Heart left ventricle (tissue), 13 donors: ENCODE measurements at regions not wholly inside any gene's neighbourhood (a gene's known extent, or its start where the extent isn't known, plus 50 kb on each side); places are given as distances from the start of the nearest gene placed in this dataset.

Source experiments
- CTCF ChIP-seq, 12 donors: fragments of 200-600 bp; sonication (generic) in 4 of 12; IDR thresholded peaks; one replicate each; pipeline versions ENCODE4 v1.5.0 to v1.8.0; 2018 to 2022; ENCODE audit warnings: antibody characterized with exemption in 12 of 12, mild to moderate bottlenecking in 5 of 12
- POLR2A ChIP-seq, 2 donors: fragments of 450-650 bp; IDR thresholded peaks; one replicate each; pipeline ENCODE4 v1.6.1; 2017; ENCODE audit warnings: antibody characterized with exemption in 2 of 2, mild to moderate bottlenecking in 2 of 2, moderate library complexity in 2 of 2
- donor health status: ischemic (EF 13 %, LVEDD 7.1; RV severe dilation, severe dysfunction).
- donor health status: DM: no; HTN: yes; CAD: no.
- donor health status: DM: no; HTN: no; CAD: no.
- donor health status: ischemic (EF 25% LVEDD 6.9; RV normal size, moderate dysfunction).
- donor health status: ischemic (EF 25% LVEDD 5.7; RV mildly dilated, moderate dysfunction).
- donor health status: ischemic (EF 35%, LVEDD 5.7; RV mildly dilated, moderate dysfunction).
- donor health status: nonischemic (EF 11% LVEDD 7.7; RV severe dilation, severe dysfunction).
- donor health status: DM: yes; HTN: yes; CAD: no.
- donor health status: PGD.
- donor health status: ischemic (EF 29% LVEDD 5.4; RV normal size, mild dysfunction).
- donor health status: nonischemic (EF 23%, LVEDD 6.1; RV moderate dilation, normal function).

GRCh38 chr7:136656516-136656915 lies 211.9 kb upstream of the CHRM2 start:
- TF ChIP-seq CTCF (IDR thresholded peaks at IDR 0.05) (no peak), POLR2A (IDR thresholded peaks at IDR 0.05) (no peak)
